ENCODE measurements at regions not wholly inside any gene's neighbourhood (a gene's known extent, or its start where the extent isn't known, plus 50 kb on each side); places are given as distances from the start of the nearest gene placed in this dataset.

DNA sequence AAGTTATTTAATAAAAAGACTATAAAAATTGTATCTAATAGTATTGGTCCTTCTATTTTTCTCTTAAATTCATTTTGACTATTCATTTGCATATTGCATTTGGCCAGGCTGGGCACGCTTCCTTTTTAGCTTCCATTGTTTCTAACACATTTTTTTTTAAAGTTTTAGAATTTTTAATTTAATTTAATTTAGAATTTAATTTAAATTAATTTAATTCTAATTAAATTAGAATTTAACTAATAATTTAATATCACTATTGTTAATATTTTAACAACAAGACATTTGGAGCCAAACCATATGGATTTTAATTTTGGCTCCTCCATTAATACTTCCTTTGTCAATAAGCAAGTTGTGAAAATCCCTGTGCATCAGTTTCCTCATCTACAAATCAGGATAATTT, 856.9 kb upstream of the SEL1L start:
- DNase-seq, result no peak

DNA sequence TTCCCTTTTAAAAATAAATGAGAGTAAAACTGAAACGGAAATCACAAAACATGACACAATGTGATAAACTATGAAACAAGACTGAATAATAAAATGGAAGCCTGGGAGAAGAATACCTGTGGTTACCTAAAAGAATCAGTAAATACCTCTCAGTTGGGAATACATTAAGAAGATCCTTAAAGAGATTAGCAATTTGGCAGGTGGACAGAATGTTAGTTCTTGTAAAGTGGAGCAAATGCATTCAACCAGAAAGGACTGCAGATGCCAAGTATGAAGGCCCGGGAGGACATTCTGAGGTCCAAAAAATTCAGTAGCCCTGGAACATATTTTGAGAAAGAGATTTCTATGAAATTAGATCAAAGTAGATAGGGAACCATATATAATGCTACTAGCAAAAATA, 861.3 kb upstream of the SEL1L start:
- DNase-seq, result no peak

DNA sequence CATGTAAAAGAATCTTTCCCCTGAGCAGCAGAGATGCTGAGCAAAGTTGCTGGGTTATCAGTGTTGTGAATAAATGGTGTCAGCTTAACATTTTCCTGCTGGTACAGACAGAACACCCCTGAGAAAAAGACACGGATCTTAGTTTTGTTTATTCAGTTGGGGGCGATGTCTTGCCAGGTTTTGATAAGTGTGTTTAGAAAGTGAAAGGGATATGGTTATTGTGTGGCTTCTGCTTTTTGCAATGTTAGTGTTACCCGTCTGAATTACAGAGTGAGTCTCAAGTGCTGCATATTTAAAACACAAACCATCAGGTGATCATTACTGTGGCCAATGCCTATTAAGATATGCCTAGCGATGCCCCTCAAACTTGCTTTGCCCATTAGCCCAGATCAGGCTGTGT, 864.6 kb upstream of the SEL1L start:
- no peak for DNase-seq

DNA sequence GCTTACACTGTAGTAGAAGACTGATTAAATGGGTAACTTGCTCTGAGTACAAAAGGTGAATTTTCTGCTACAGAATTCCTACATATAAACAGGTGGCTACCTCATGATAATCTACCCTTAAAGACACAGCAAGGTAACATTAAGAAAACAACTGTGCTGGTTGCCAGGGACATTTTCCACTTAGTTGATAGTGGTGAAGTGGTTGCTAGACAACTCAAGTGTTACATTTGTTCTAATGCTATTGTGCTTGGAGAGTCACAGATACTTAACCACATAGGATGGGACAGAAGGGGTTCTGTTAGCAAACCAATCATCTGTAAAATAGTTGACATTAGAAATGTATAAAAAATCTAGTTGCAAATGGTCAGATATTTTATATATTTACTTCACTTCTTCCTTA, 870.3 kb upstream of the SEL1L start:
- DNase-seq, result no peak

DNA sequence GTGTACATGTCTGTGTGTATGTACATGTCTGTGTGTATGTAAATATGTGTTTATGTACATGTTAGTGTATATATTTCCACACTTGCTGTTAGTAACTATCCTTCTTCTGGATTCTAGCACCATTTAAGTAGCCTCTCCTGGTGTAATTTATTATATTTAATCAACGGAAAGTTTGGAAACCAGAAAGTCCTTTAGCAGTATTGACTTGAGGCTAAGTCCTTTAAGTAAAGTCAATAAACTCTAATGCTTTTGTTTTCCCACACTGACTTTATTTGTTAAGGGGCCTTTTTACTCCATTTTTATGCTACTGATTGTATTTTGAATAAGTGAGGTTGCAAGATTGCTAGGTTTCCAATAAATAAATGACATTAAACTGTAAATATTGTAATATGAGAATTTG, 876.4 kb upstream of the SEL1L start:
- no peak for DNase-seq

DNA sequence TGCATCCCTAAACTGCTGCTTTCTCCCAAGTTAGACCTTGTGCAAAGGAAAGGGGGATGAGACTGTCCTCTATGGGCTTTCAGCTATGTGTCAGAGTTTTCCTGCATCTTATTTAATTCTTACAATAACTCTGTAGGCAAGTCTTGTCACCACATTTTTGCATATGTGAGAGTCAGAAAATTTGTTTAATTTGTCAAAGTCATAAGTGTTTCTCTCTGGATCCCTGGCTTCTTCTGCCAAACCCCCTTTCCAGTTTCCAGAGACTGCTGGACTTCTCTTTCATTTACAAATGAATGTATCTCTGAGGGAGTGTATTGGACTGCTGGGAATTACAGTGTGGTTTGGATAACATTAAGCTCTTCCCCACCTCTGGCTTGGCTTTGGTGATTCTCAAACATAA, 877.6 kb upstream of the SEL1L start:
- no peak for DNase-seq

DNA sequence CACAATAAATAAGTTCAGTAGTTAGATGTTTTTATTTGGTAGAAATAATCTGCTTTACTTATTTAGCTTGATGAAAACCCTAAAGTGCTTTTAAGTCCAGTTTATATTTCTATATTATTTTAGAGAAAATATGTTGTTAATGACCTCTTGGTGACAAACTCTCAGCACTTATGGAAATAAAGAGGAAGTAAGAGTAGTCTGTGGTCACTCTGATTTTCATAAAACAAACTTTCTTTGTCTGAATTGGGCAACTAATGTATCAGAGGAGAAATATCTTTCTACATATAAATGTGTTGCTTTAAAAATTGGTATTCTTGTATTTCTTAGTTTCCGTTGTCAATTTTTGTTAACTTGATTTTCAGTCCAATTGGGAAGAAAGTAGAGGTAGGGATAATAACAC, 878.9 kb upstream of the SEL1L start:
- no peak for DNase-seq

DNA sequence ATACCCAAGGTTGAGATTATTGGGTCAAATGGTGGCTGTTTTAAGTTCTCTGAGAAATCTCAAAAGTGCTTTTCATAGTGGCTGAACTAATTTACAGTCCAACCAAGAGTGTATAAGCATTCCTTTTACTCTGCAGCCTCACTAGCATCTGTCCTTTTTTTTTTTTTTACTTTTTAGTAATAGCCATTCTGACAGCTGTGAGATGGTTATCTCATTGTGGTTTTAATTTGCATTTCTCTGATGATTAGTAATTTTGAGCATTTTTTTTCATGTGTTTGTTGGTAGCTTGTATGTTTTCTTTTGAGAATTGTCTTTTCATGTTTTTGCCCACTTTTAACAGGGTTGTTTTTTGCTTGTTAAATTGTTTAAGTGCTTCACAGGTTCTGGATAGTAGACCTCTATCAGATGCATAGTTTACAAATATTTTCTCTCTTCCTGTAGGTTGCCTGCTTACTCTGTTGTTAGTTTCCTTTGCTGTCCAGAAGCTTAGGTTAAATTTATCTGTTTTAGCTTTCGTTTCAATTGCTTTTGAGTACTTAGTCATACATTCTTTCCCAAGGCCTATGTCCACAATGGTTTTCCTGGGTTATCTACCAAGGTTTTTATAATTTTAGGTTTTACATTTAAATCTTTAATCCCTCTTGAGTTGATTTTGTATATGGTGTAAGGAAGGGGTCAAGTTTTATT, 881.3 kb upstream of the SEL1L start:
- no peak for DNase-seq

DNA sequence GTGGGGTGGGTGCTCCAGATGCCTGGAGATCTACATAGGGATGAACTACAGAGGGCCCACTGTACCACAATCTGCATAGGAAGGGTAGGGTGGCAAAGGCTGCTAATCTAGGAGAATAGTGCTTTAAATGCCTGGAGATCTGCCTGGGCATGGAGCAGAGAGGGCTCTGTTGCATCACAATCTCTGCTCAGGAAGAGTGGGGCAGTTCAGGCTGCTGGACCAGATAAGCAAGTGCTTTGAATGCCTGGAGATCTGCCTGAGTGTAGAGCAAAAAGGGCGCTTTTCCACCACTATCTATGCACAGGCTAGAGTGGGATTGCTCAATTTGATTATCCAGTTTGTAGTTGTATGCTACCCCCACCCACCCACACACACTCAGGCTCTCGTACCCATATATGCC, 886.3 kb upstream of the SEL1L start:
- DNase-seq, result no peak

DNA sequence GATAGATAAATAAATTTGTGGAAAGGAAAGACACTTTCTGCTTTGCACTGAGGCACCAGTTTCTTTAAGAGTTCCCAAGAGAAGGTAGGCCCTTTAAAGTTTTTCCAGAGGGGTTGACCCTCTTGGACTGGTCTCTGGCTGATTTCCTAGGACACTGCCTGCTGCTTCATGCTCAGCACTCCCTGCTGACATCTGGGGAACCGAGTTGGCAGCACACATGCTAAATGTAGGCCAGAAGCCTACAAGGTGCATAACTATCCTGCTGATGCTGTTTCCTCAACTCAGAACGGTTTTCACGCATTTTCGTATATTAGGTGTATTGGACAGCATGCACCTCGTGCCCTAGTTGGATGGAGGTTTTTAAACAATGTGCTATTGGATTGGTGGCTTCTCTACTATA, 887.2 kb upstream of the SEL1L start:
- no peak for DNase-seq

DNA sequence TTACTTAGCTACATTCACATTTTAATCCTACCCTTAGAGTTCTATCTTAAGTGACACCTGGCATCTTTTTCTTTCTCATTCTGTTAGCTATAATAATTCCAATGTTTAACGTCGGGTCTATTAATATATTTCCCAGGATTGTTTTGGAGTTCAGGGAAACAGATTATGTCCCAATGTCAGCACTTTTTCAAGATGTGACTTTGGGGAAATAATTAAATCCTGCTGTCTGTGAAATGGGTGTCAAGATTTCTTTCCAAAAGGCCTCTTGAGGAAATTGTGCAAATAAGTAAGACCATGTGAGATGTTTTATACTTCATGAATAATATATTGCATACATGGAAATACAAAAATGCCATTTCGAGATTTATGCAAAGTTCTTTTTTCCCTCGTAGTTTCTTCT, 887.6 kb upstream of the SEL1L start:
- DNase-seq, result no peak

DNA sequence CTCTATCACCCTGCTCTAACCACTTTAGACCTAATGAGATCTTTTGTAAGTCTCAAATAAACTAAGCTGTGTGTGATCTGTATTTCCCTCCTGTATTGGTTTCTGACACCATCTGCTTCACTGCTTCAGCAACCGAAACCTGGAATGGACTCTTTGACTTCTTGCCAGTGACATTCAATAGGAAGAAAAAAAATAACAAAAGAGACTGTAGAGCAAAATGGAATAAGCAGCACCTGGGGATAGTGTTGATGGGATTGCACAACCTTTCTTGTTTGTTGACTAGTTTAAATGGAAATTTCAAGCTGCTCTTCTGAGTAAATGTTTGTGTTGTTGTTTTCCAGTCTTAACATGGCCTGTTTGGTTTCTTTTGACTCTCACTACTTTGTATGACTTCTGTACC, 888.6 kb upstream of the SEL1L start:
- DNase-seq, result no peak

DNA sequence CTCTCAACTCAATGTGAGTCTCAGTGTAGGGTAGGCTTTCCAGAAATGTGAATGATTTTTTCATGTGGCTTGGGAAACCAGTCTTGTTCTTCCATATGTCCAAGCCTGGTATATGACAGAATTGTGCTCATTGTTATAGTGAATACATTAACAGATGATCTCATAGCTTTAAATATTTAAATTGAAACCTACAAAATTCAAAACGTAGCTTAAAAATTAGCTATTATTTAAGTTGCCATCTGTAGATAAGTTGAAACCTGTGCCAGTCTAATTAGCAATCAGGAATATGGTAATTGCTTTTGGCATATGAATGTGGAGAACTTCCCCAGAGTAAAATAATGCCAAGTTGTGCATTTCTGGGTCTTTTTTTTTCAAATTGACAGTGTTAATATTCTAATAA, 891.6 kb upstream of the SEL1L start:
- DNase-seq, result no peak

DNA sequence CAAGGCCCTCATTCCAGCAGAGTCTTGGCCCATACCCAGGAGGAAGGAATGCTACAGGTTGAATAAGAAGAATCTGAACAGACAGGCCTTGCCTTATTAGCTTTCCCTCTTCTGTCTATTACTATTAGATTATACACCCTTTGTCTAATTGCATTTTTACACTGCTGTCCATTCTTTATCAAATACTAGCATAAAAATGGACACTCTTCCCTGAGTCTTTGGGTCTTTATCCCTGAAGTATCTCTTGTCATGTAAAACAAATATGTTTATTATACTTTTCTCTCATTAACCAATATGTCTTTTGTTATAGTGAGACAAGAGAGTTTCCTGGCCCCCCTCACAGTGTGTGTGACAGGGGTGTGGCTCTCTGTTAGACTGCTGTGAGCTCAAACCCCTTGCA, 897.4 kb upstream of the SEL1L start:
- DNase-seq, result no peak

DNA sequence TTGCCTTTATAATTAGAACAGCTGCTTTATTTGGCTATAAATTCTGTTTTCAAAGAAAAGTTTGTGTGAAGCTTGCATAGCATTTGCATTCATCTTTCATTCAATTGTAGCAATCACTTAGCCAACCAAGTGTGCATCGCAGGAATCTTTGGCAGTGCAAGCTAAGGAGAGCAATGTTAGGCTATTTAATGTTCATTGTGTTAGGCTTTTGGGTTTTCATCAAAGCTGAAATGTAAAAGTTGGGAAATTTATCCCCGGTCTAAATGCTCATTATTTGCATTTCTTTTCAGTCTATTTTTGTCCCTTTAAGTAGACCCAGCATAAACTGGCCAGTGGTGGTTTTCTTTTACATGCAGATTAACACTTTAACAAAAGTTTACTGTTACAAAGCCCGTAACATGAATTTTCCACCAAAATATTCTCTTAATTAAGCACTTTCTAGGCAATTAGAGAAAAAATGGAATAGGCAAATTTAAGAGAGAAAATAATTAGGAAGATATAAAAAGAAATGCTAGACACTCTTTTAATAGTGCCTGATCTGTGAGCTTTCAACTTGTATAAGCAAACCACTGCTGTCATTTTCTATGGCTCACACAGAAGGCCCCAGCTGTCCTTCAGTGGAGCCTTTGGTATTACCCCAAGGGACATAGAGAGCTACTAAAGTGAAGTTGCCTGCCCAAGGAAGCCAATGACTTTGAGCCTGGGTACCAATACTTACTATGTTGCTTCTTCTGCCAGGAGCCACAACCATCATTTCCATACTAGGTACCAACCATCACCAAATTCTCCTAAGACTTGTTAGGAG, 898.9 kb upstream of the SEL1L start:
- no peak for DNase-seq

DNA sequence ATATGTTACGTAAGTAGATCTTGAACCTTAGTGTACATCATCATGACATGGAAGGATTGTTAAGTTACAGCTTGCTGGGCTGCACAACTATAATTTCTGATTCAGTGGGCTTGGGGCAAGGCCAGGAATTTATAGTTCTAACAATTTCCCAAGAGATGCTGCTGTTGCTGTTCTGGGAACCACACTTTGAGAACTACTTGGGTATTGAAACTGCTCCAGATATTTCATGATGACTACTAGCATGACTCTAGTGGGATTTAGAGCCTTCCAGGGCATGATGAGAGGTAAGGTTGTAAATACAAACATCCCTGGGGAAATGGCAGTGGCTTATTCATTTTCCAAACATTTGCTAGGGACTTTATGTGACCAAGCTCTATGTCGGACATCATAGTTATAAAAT, 904.8 kb upstream of the SEL1L start:
- DNase-seq, result no peak

DNA sequence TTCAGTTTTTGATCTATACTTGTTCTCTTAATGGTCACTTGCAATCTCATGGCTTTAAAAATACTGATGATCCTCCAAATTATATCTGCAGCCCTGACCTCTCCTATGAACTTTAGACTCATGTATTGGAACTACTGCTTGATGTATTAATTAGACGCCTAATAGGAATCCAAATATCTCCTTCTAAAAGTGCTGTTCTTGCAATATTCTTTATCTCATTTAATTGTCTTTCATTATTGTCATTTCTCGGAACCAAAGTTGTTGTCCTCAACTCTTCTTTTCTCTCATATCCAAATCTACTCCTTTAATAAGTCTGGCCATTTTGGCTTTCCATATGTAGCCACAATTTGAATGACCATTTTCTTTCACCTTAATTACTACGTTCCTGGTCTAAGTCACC, 907.6 kb upstream of the SEL1L start:
- DNase-seq, result no peak

DNA sequence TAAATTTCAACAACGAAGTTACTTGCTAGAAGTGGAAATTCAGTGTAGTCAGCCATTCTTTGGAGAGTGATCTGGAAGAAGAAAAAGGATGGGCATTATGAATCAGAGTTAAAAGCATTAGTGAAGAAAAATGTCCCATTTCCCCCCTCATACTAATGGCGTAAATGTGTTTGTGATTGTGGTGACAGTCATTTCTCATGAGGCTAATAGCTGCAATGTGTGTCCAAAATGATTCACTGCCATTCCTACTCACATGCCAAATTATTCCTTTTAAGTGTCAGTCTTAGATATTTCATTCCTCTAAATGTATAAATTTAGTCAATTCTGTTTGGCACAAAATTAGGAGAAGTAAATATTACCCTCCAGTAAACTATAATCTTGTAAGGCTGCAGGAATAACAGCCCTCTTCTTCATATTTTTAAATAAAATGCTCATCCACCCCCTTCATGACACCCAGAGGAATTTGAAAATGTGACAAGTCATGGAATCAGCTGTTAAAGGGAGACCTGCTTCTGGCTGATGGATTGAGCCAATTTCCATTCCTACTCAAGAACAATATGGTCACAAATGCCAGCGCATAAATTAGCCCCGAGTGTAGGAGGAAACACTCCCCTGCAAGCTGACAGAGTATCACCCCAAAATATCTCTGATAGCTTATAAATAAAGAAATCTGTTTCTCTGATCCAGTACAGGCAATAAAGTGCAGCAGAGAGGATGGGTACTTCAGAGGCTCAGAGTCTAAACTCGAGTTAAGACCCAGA, 912.3 kb upstream of the SEL1L start:
- DNase-seq, result no peak

DNA sequence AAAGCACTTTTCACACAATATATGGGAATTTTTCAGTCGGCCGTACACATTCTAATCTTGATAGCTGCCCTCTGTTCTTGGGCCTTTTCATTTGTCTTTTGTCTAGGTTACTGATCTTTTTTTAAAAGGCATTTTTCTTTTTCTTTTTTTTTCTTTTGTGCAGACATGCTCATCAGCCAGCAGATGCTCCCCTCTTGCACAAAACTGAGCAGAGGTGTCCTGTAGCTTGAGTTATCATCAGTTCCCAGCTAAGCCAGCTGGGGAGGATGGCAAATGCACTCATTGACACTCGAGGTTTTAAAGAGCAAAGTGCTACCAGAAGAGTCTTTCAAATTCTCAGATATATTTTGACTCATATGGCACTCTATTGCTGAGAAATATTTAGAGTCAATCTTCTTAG, 913.9 kb upstream of the SEL1L start:
- no peak for DNase-seq

DNA sequence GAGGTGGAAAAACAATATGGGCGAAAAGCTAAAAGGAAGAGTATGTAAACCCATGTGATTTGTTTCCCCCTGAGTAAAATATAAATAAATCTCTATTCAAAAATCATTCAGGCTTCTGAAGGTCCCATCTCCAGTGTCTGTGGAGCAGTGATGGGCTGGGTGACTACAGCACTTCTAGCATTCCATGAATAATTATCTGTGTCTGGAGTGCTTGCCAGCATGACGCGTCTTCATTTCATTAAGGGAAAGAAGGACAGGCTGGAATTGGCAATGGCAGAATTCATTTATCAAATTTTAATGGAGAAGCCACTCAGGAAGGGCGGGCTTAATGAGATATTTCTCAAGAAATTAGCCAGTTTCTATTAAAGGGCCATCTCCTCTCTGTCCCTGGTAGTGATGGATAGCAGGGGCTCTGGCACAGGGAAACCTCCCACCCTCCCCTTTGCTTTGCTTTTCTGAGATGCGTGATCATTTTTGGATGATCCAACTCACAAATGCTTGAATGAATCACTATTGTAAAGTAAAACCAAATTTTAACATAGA, 916.3 kb upstream of the SEL1L start:
- no peak for DNase-seq

DNA sequence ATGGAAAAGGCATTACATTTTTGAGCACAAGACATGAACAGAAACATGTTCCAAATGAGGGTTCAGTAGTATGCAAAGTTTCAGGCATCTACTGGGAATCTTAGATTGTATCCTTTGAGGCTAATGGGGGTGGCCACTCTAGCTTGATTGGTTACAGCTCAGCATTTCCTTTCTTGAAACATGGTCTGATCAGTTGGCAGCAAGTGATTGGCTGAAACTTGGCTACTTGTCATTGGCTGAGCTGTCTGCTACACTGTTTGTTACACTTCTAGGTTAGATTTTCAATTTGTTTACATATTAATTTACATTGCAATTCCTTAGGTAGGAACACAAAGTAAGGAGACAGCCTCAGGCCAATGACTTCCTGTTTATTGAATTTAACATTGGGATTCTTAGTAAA, 918.0 kb upstream of the SEL1L start:
- DNase-seq, result no peak

DNA sequence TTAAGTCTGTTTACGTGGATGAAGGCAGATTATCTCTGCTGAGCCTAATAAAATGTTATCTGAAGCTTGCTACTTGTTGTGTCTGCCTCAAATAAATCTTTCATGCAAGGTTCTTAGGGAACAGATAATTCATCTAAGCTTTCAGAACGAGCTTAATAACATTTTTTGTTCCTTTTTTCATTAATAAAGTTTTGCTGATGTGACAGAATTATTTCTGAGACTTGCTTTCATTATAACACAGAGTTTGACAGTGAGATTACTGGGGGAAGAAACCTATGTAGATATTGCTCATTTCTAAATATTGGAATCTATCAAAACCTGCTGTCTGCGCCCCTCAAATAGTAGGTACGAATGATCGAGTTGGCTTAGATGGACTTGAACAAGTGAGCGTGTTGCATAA, 948.7 kb upstream of the SEL1L start:
- DNase-seq, result no peak

DNA sequence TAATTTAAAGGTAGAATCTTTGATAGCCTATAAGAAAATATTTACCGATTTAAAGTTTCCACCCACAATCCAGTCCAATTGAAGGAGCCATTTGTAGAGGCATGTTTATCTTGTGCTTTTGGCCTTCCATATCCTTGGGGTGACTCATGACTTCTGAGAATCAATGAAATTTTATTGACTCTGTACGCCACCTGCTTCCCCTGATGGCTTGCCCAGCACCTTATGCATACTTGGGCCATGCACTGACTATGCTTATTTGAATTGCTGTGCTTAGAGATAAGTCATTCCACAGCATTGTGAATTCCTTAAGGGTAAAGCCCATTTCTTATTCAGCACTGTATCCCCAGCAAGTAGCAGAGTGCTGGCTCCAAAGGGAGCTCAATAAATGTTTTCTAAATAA, 954.8 kb upstream of the SEL1L start:
- no peak for DNase-seq

DNA sequence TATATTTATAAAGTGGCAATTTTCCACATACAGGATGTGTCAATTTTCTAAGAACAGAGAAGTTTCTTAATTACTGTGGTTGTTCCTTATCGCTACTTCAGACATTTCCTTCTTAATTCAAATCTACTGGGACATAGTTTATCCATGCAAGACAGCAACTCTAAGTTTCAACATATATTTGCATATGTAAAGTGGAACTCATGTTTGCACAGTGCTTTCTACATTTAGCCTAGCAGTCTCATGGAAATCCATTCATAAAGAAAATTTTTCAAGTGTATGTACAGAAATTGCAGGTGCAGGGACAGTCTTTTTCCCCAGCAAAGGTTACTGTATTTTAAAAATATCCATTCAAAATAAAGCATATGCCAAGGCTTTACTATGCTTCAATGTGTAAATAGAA, 956.7 kb upstream of the SEL1L start:
- DNase-seq, result no peak

All from activated CD8-positive, alpha-beta memory T cell treated with anti-CD3 and anti-CD28 coated beads for 24 hours (primary cell).